GM12891 (cell line): ENCODE measurements at regions not wholly inside any gene's neighbourhood (a gene's known extent, or its start where the extent isn't known, plus 50 kb on each side); places are given as distances from the start of the nearest gene placed in this dataset.

ENCODE experiments used
- DNase-seq: peaks from one replicate; pipeline ENCODE4 v3.0.0; 2011; ENCODE audit warnings: low spot score; ENCODE audit not compliant: insufficient read length
- FAIRE-seq: peaks from 2 replicates; lab custom pipeline; 2011; peaks lifted over from hg19 to GRCh38; lab: Jason Lieb, UNC
- PAX5 ChIP-seq: IDR thresholded peaks from 2 replicates; pipeline ENCODE4 v1.6.1; 2011; ENCODE audit warnings: low read length, moderate library complexity, mild to moderate bottlenecking; ENCODE audit not compliant: insufficient read depth, severe bottlenecking
- POLR2A ChIP-seq: IDR thresholded peaks from 2 replicates; pipeline ENCODE4 v1.6.1; 2011; ENCODE audit warnings: low read depth, low read length, control low read depth
- POLR2AphosphoS5 ChIP-seq: IDR thresholded peaks from 2 replicates; pipeline ENCODE4 v1.6.1; 2011; ENCODE audit warnings: low read depth, low read length, control low read depth
- POU2F2 ChIP-seq: IDR thresholded peaks from 2 replicates; pipeline ENCODE4 v1.6.1; 2011; ENCODE audit warnings: low read depth, mild to moderate bottlenecking, control low read depth, low read length, moderate library complexity
- SPI1 ChIP-seq: IDR thresholded peaks from 2 replicates; pipeline ENCODE4 v1.6.1; 2011; ENCODE audit warnings: low read depth, low read length, control low read depth
- TAF1 ChIP-seq: IDR thresholded peaks from 2 replicates; pipeline ENCODE4 v1.6.1; 2011; ENCODE audit warnings: low read depth, low read length, control low read depth

- TF ChIP-seq TAF1 (no peak), POLR2A (no peak), PAX5 (no peak), POLR2AphosphoS5 (no peak), SPI1 (no peak), POU2F2 (no peak)
- no peak for FAIRE-seq
- DNase-seq: no peak
Observed at GRCh38 chr3:67737140-67737539, 82.7 kb upstream of the SUCLG2 start.

- DNase-seq (no peak), FAIRE-seq (no peak)
- no peak for TF ChIP-seq SPI1
- TF ChIP-seq POU2F2: no peak
- no peak for TF ChIP-seq POLR2A
- TF ChIP-seq POLR2AphosphoS5: no peak
- TF ChIP-seq TAF1: no peak
- TF ChIP-seq PAX5: no peak
Observed at GRCh38 chr3:67733269-67733950, 79.0 kb upstream of the SUCLG2 start.

- FAIRE-seq: no peak
- DNase-seq: no peak
- TF ChIP-seq SPI1 (no peak), POLR2AphosphoS5 (no peak), POU2F2 (no peak), PAX5 (no peak), POLR2A (no peak), TAF1 (no peak)
Observed at GRCh38 chr3:67724434-67724833, 70.0 kb upstream of the SUCLG2 start.

GRCh38 chr3:67723863-67724262, 69.5 kb upstream of the SUCLG2 start:
- TF ChIP-seq POLR2AphosphoS5: no peak
- no peak for TF ChIP-seq TAF1
- no peak for TF ChIP-seq PAX5
- no peak for TF ChIP-seq POU2F2
- TF ChIP-seq POLR2A: no peak
- no peak for TF ChIP-seq SPI1
- DNase-seq: no peak
- FAIRE-seq: no peak

GRCh38 chr3:67719333-67719732, 64.9 kb upstream of the SUCLG2 start:
- TF ChIP-seq PAX5: no peak
- no peak for TF ChIP-seq POLR2AphosphoS5
- no peak for TF ChIP-seq POU2F2
- DNase-seq: no peak
- FAIRE-seq: no peak

GRCh38 chr3:67715971-67716370, 61.6 kb upstream of the SUCLG2 start:
- DNase-seq: no peak
- TF ChIP-seq POLR2AphosphoS5 (no peak), TAF1 (no peak), PAX5 (no peak), SPI1 (no peak), POLR2A (no peak), POU2F2 (no peak)
- FAIRE-seq: no peak

- no peak for DNase-seq
- FAIRE-seq: no peak
- TF ChIP-seq TAF1: no peak
- no peak for TF ChIP-seq SPI1
Observed at GRCh38 chr3:67713764-67714469, 59.5 kb upstream of the SUCLG2 start.

GRCh38 chr3:67712259-67712658, 57.8 kb upstream of the SUCLG2 start:
- no peak for DNase-seq
- no peak for TF ChIP-seq POLR2A
- no peak for TF ChIP-seq POLR2AphosphoS5
- TF ChIP-seq POU2F2: no peak
- TF ChIP-seq TAF1: no peak
- no peak for TF ChIP-seq SPI1
- no peak for TF ChIP-seq PAX5
- FAIRE-seq: no peak

GRCh38 chr3:67710396-67710795, 56.0 kb upstream of the SUCLG2 start:
- FAIRE-seq (no peak), DNase-seq (no peak)
- TF ChIP-seq POLR2AphosphoS5 (no peak), SPI1 (no peak), TAF1 (no peak), PAX5 (no peak), POU2F2 (no peak), POLR2A (no peak)

GRCh38 chr3:67706934-67707333, 52.5 kb upstream of the SUCLG2 start:
- TF ChIP-seq POLR2AphosphoS5 (no peak), SPI1 (no peak), TAF1 (no peak), PAX5 (no peak), POLR2A (no peak), POU2F2 (no peak)
- no peak for FAIRE-seq
- no peak for DNase-seq
